Neuronal stem cell (in vitro differentiated cells): ENCODE measurements at regions not wholly inside any gene's neighbourhood (a gene's known extent, or its start where the extent isn't known, plus 50 kb on each side); places are given as distances from the start of the nearest gene placed in this dataset.
A peak's percentile ranks its signal among the peaks of the same experiment; 100 is the strongest.

Experiments
- DNase-seq: peaks from one replicate; pipeline ENCODE4 v3.0.0-alpha.2; 2013; ENCODE audit warnings: low spot score
- H2AFZ ChIP-seq: one replicate; pipeline ENCODE4 v1.6.1; 2013; ENCODE audit warnings: mild to moderate bottlenecking, low read length, inconsistent platforms
- H2AK5ac ChIP-seq: 2 replicates; pipeline ENCODE4 v1.6.1; 2013; ENCODE audit warnings: low read depth, mild to moderate bottlenecking, inconsistent platforms, low read length, moderate library complexity, mixed read lengths
- H2BK120ac ChIP-seq: 2 replicates; pipeline ENCODE4 v1.6.1; 2013; ENCODE audit warnings: low read depth, mild to moderate bottlenecking, inconsistent platforms, low read length, moderate library complexity, mixed read lengths
- H2BK12ac ChIP-seq: one replicate; pipeline ENCODE4 v1.6.1; 2013; ENCODE audit warnings: low read length, inconsistent platforms
- H2BK15ac ChIP-seq: 2 replicates; pipeline ENCODE4 v1.6.1; 2013; ENCODE audit warnings: mild to moderate bottlenecking, low read length, inconsistent platforms, mixed read lengths
- H2BK5ac ChIP-seq: one replicate; pipeline ENCODE4 v1.6.1; 2013; ENCODE audit warnings: inconsistent platforms, mild to moderate bottlenecking, low read length, moderate library complexity
- H3K14ac ChIP-seq: one replicate; pipeline ENCODE4 v1.6.1; 2013; ENCODE audit warnings: low read length, inconsistent platforms
- H3K18ac ChIP-seq: 2 replicates; pipeline ENCODE4 v1.6.1; 2013; ENCODE audit warnings: low read length, inconsistent platforms
- H3K23ac ChIP-seq: 2 replicates; pipeline ENCODE4 v1.6.1; 2013; ENCODE audit warnings: low read depth, mild to moderate bottlenecking, mixed read lengths, low read length, inconsistent platforms; ENCODE audit not compliant: poor library complexity
- H3K27ac ChIP-seq: replicated peaks from 3 replicates; pipeline ENCODE4 v1.5.1; 2013; ENCODE audit warnings: low read length, inconsistent platforms
- H3K27me3 ChIP-seq, 3 experiments: 2 replicates each; pipeline ENCODE4 v1.6.1; 2013; ENCODE audit warnings: low read length in 3 of 3, mild to moderate bottlenecking in 2 of 3, inconsistent platforms in 1 of 3, low read depth in 1 of 3, mixed read lengths in 1 of 3, moderate library complexity in 1 of 3; ENCODE audit not compliant: control insufficient read depth in 3 of 3, insufficient read depth in 3 of 3
- H3K36me3 ChIP-seq, 2 donors: replicated peaks in 1 of 2; 2 replicates each; pipeline ENCODE4 v1.6.1; 2013; ENCODE audit warnings: low read length in 2 of 2; ENCODE audit not compliant: control insufficient read depth in 2 of 2, insufficient read depth in 2 of 2
- H3K4ac ChIP-seq: 2 replicates; pipeline ENCODE4 v1.6.1; 2013; ENCODE audit warnings: inconsistent platforms, mild to moderate bottlenecking, low read length, moderate library complexity
- H3K4me1 ChIP-seq, 2 donors: 1 replicate in 1 of 2; 2 replicates in 1 of 2; pipeline ENCODE4 v1.6.1; 2013; ENCODE audit warnings: low read length in 2 of 2, low read depth in 1 of 2; ENCODE audit not compliant: control insufficient read depth in 2 of 2, insufficient read depth in 1 of 2
- H3K4me2 ChIP-seq: one replicate; pipeline ENCODE4 v1.6.1; 2013; ENCODE audit warnings: mild to moderate bottlenecking, low read length, inconsistent platforms; ENCODE audit not compliant: insufficient read depth, poor library complexity, severe bottlenecking
- H3K4me3 ChIP-seq, 2 donors: 2 replicates each; pipeline ENCODE4 v1.5.1; 2013; ENCODE audit warnings: low read length in 2 of 2, mild to moderate bottlenecking in 2 of 2, inconsistent platforms in 1 of 2, moderate library complexity in 1 of 2
- H3K79me1 ChIP-seq: one replicate; pipeline ENCODE4 v1.6.1; 2013; ENCODE audit warnings: low read depth, mild to moderate bottlenecking, inconsistent platforms, low read length, moderate library complexity
- H3K9ac ChIP-seq: one replicate; pipeline ENCODE4 v1.6.1; 2013; ENCODE audit warnings: mild to moderate bottlenecking, low read depth, low read length, inconsistent platforms; ENCODE audit not compliant: poor library complexity
- H3K9me3 ChIP-seq, 2 donors: replicated peaks in 1 of 2; 2 replicates each; pipeline versions ENCODE3 to v1.6.1; 2013; ENCODE audit warnings: low read length in 2 of 2, mild to moderate bottlenecking in 2 of 2, inconsistent platforms in 1 of 2, low read depth in 1 of 2, mixed read lengths in 1 of 2, moderate library complexity in 1 of 2; ENCODE audit not compliant: control insufficient read depth in 2 of 2, insufficient read depth in 1 of 2
- H4K8ac ChIP-seq: one replicate; pipeline ENCODE4 v1.6.1; 2013; ENCODE audit warnings: low read depth, mild to moderate bottlenecking, inconsistent platforms, low read length, moderate library complexity
- H4K91ac ChIP-seq: one replicate; pipeline ENCODE4 v1.6.1; 2013; ENCODE audit warnings: low read length, low read depth, mild to moderate bottlenecking, inconsistent platforms; ENCODE audit not compliant: poor library complexity
- WGBS, 2 donors: extraction: QIAGEN DNeasy Blood & Tissue Kit; methylation state at CpG; one replicate each; pipeline ENCODE4 v1.1.7; 2013; ENCODE audit warnings: missing lambda C conversion rate in 2 of 2, mixed read lengths in 1 of 2; ENCODE audit not compliant: insufficient read length in 2 of 2, insufficient replicate concordance in 1 of 2; ENCODE audit errors: extremely low coverage in 2 of 2; 5-methylcytosine and 5-hydroxymethylcytosine counted together

GRCh38 chr4:32207456-32207855 is 1487.3 kb downstream of the PCDH7 start:
- no peak overlapping the region for H2BK120ac ChIP-seq
- no peak overlapping the region for H2AK5ac ChIP-seq
- no peak for DNase-seq
- no peak overlapping the region for H2BK12ac ChIP-seq
- no peak overlapping the region for H4K91ac ChIP-seq
- H3K79me1 ChIP-seq = no peaks in the 10 kb centered on the region
- H3K4me3 ChIP-seq = no peak overlapping the region
- H3K14ac ChIP-seq = no peak overlapping the region
- no peak overlapping the region for H3K4ac ChIP-seq
- H3K36me3 ChIP-seq = no peaks in the 10 kb centered on the region
- no peak overlapping the region for H2AFZ ChIP-seq
- no peaks in the 10 kb centered on the region for H3K4me1 ChIP-seq
- H4K8ac ChIP-seq = no peak overlapping the region
- no peak overlapping the region for H3K18ac ChIP-seq
- H3K9ac ChIP-seq = no peak overlapping the region
- H2BK5ac ChIP-seq = no peak overlapping the region
- H3K23ac ChIP-seq = no peak overlapping the region
- H2BK15ac ChIP-seq = no peak overlapping the region
- H3K4me2 ChIP-seq = no peak overlapping the region
- H3K27ac ChIP-seq = no peak overlapping the region
- peaks cover 3 to 4% of the 10 kb centered on the region in 2 donors for H3K9me3 ChIP-seq
- no peaks in the 10 kb centered on the region for H3K27me3 ChIP-seq

DNA sequence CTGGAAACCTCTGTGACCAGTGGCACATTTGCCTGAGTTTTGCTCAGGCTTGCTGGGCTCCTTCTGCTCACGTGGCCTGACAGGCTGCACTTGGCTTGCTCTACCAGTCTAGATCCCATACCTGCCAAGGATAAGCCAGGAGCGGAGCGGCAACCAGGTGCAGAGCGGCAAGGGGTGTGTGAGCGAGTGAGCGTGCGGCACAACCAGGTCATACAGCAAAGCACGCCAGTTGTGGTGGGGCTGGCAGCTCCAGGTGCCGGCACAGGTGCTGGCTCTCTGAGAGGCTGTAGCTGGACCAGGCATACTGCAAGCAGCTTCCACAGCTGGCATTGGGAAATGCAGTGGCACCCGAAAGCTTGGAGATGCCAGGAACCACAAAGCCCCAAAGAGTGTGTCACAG is 1495.1 kb downstream of the PCDH7 start:
- H3K79me1 ChIP-seq = no peaks in the 10 kb centered on the region
- no peak overlapping the region for H2BK5ac ChIP-seq
- no peaks in the 10 kb centered on the region for H3K36me3 ChIP-seq
- no peak overlapping the region for H3K27ac ChIP-seq
- DNase-seq = no peak
- H3K4me2 ChIP-seq = no peak overlapping the region
- no peak overlapping the region for H3K14ac ChIP-seq
- no peak overlapping the region for H2BK12ac ChIP-seq
- H4K91ac ChIP-seq = no peak overlapping the region
- peak overlapping the region; percentile 35 for H3K18ac ChIP-seq
- no peaks in the 10 kb centered on the region for H3K27me3 ChIP-seq
- H4K8ac ChIP-seq = no peak overlapping the region
- H3K23ac ChIP-seq = peak overlapping the region; percentile 73
- H3K9ac ChIP-seq = peak overlapping the region; percentile 67
- H3K4me1 ChIP-seq = no peaks in the 10 kb centered on the region
- no peak overlapping the region for H2AFZ ChIP-seq
- H3K4me3 ChIP-seq = no peak overlapping the region
- no peak overlapping the region for H2BK15ac ChIP-seq
- H2BK120ac ChIP-seq = peak overlapping the region; percentile 41
- no peak overlapping the region for H2AK5ac ChIP-seq
- no peaks in the 10 kb centered on the region for H3K9me3 ChIP-seq
- no peak overlapping the region for H3K4ac ChIP-seq
- WGBS, 2 donors = no CpG with 5 or more reads among the region's 10 CpGs

- no peak overlapping the region for H4K91ac ChIP-seq
- H3K27ac ChIP-seq = no peak overlapping the region
- H3K4me2 ChIP-seq = no peak overlapping the region
- H3K18ac ChIP-seq = peak overlapping the region; percentile 71
- H2BK5ac ChIP-seq = peak overlapping the region; percentile 5
- no peak overlapping the region for H2BK120ac ChIP-seq
- H2AK5ac ChIP-seq = no peak overlapping the region
- peak overlapping the region; percentile 86 for H3K23ac ChIP-seq
- no peak for DNase-seq
- H4K8ac ChIP-seq = no peak overlapping the region
- H2AFZ ChIP-seq = peak overlapping the region; percentile 40
- peak overlapping the region; percentile 22 for H2BK12ac ChIP-seq
- no peaks in the 10 kb centered on the region for H3K4me1 ChIP-seq
- H3K4me3 ChIP-seq = no peak overlapping the region
- H3K14ac ChIP-seq = peak overlapping the region; percentile 56
- no peaks in the 10 kb centered on the region for H3K36me3 ChIP-seq
- no peak overlapping the region for H2BK15ac ChIP-seq
- WGBS, 2 donors = no CpG with 5 or more reads among the region's 9 CpGs
- no peaks in the 10 kb centered on the region for H3K27me3 ChIP-seq
- H3K4ac ChIP-seq = no peak overlapping the region
- no peaks in the 10 kb centered on the region for H3K9me3 ChIP-seq
- no peaks in the 10 kb centered on the region for H3K79me1 ChIP-seq
- no peak overlapping the region for H3K9ac ChIP-seq
These were observed 1496.3 kb downstream of the PCDH7 start for GRCh38 chr4:32216502-32216901.

GRCh38 chr4:32219306-32220075 is 1499.3 kb downstream of the PCDH7 start:
- Histone ChIP-seq H3K79me1 (no peaks in the 10 kb centered on the region), H2BK15ac (no peak overlapping the region), H3K27me3 (no peaks in the 10 kb centered on the region), H3K9ac (no peak overlapping the region), H2BK120ac (no peak overlapping the region), H2BK12ac (no peak overlapping the region), H3K27ac (no peak overlapping the region), H3K4me3 (no peak overlapping the region), H3K4me1 (no peaks in the 10 kb centered on the region), H3K4ac (no peak overlapping the region), H2BK5ac (no peak overlapping the region), H3K4me2 (no peak overlapping the region), H3K23ac (no peak overlapping the region), H3K14ac (no peak overlapping the region), H4K8ac (no peak overlapping the region), H2AK5ac (no peak overlapping the region), H2AFZ (no peak overlapping the region), H3K9me3 (no peaks in the 10 kb centered on the region), H3K18ac (no peak overlapping the region), H4K91ac (no peak overlapping the region), H3K36me3 (no peaks in the 10 kb centered on the region)
- DNase-seq = no peak
- no CpG with 5 or more reads among the region's 3 CpGs for WGBS, 2 donors
